ENCODE measurements at regions not wholly inside any gene's neighbourhood (a gene's known extent, or its start where the extent isn't known, plus 50 kb on each side); places are given as distances from the start of the nearest gene placed in this dataset.

DNA sequence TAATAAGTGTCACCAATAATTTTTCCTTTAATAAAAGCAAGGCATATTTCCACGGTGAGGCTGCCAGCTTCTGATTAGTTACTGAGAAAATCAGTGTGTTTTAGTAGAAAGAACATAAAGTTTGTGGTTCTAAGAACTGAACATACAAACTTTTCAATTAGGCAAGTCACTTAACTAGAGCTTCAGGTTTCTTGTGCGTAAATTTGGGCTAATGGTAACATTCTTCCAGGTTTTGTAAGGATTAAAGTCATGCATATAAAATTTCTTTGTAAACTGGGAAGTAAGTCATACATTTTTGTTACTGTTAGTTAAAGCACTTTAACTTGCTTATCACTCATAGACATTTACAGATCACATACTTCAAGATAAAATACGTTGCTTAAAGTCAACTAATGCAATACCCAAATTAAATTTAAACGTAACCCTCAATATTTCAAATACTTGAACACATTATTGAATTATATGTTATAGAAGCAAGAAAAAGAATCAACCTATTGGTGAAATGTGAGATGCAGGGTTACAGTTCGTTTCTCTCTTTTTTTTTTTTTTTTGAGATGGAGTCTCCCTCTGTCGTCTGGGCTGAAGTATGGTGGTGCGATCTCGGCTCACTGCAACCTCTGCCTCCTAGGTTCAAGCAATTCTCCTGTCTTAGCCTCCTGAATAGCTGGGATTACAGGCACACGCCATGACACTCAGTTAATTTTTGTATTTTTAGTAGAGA, 327.3 kb upstream of the NOX3 start:
- peak; percentile 80 for ATAC-seq
- TF ChIP-seq ZNF565 (CRISPR knock-in tag; conservative IDR thresholded peaks at IDR 0.05; ENCODE audit: low read depth), result no peak
- peak; percentile 30; the same call in 1 of the 2 replicates for TF ChIP-seq ZC3H10 (CRISPR knock-in tag; IDR thresholded peaks at IDR 0.05)
- TF ChIP-seq ZNF8 (CRISPR knock-in tag; IDR thresholded peaks at IDR 0.05), result no peak
- TF ChIP-seq, protein P1, sequence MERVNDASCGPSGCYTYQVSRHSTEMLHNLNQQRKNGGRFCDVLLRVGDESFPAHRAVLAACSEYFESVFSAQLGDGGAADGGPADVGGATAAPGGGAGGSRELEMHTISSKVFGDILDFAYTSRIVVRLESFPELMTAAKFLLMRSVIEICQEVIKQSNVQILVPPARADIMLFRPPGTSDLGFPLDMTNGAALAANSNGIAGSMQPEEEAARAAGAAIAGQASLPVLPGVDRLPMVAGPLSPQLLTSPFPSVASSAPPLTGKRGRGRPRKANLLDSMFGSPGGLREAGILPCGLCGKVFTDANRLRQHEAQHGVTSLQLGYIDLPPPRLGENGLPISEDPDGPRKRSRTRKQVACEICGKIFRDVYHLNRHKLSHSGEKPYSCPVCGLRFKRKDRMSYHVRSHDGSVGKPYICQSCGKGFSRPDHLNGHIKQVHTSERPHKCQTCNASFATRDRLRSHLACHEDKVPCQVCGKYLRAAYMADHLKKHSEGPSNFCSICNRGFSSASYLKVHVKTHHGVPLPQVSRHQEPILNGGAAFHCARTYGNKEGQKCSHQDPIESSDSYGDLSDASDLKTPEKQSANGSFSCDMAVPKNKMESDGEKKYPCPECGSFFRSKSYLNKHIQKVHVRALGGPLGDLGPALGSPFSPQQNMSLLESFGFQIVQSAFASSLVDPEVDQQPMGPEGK (CRISPR knock-in tag; IDR thresholded peaks at IDR 0.05; ENCODE audit: borderline replicate concordance), result peak; percentile 40; the same call in 1 of the 2 replicates
- TF ChIP-seq ZFP3 (CRISPR knock-in tag; IDR thresholded peaks at IDR 0.05), result no peak
- TF ChIP-seq ARNTL (CRISPR knock-in tag; IDR thresholded peaks at IDR 0.05; ENCODE audit: borderline replicate concordance, low read depth), result no peak
- no peak for TF ChIP-seq PPARA (CRISPR knock-in tag; IDR thresholded peaks at IDR 0.05; ENCODE audit: borderline replicate concordance)
- no peak for TF ChIP-seq OSR1 (CRISPR knock-in tag; IDR thresholded peaks at IDR 0.05)
- no peak for TF ChIP-seq ZNF70 (CRISPR knock-in tag; IDR thresholded peaks at IDR 0.05)
- TF ChIP-seq GLIS3 (CRISPR knock-in tag; IDR thresholded peaks at IDR 0.05), result no peak
- TF ChIP-seq, protein P2, sequence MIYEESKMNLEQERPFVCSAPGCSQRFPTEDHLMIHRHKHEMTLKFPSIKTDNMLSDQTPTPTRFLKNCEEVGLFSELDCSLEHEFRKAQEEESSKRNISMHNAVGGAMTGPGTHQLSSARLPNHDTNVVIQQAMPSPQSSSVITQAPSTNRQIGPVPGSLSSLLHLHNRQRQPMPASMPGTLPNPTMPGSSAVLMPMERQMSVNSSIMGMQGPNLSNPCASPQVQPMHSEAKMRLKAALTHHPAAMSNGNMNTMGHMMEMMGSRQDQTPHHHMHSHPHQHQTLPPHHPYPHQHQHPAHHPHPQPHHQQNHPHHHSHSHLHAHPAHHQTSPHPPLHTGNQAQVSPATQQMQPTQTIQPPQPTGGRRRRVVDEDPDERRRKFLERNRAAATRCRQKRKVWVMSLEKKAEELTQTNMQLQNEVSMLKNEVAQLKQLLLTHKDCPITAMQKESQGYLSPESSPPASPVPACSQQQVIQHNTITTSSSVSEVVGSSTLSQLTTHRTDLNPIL (CRISPR knock-in tag; IDR thresholded peaks at IDR 0.05; ENCODE audit: low read depth), result peak; percentile 81
- no peak for TF ChIP-seq BACH2 (CRISPR knock-in tag; IDR thresholded peaks at IDR 0.05; ENCODE audit: borderline replicate concordance)
- peak; percentile 42; the same call in 1 of the 2 replicates for TF ChIP-seq TOX (CRISPR knock-in tag; IDR thresholded peaks at IDR 0.05; ENCODE audit: borderline replicate concordance)
- TF ChIP-seq, protein P3, sequence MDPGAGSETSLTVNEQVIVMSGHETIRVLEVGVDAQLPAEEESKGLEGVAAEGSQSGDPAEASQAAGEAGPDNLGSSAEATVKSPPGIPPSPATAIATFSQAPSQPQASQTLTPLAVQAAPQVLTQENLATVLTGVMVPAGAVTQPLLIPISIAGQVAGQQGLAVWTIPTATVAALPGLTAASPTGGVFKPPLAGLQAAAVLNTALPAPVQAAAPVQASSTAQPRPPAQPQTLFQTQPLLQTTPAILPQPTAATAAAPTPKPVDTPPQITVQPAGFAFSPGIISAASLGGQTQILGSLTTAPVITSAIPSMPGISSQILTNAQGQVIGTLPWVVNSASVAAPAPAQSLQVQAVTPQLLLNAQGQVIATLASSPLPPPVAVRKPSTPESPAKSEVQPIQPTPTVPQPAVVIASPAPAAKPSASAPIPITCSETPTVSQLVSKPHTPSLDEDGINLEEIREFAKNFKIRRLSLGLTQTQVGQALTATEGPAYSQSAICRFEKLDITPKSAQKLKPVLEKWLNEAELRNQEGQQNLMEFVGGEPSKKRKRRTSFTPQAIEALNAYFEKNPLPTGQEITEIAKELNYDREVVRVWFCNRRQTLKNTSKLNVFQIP (CRISPR knock-in tag; IDR thresholded peaks at IDR 0.05; ENCODE audit: borderline replicate concordance, low read depth), result peak; percentile 81; the same call in 1 of the 2 replicates
- 0 out of 2 replicates have a peak, but pooled peaks have one; percentile 77 for TF ChIP-seq ESRRG (CRISPR knock-in tag; IDR thresholded peaks at IDR 0.05)
- TF ChIP-seq, protein P4, sequence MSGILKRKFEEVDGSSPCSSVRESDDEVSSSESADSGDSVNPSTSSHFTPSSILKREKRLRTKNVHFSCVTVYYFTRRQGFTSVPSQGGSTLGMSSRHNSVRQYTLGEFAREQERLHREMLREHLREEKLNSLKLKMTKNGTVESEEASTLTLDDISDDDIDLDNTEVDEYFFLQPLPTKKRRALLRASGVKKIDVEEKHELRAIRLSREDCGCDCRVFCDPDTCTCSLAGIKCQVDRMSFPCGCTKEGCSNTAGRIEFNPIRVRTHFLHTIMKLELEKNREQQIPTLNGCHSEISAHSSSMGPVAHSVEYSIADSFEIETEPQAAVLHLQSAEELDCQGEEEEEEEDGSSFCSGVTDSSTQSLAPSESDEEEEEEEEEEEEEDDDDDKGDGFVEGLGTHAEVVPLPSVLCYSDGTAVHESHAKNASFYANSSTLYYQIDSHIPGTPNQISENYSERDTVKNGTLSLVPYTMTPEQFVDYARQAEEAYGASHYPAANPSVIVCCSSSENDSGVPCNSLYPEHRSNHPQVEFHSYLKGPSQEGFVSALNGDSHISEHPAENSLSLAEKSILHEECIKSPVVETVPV (CRISPR knock-in tag; IDR thresholded peaks at IDR 0.05), result peak; percentile 84
- peak; percentile 99 for TF ChIP-seq ISL1 (CRISPR knock-in tag; IDR thresholded peaks at IDR 0.05)
- 0 out of 2 replicates have a peak, but pooled peaks have one; percentile 21 for TF ChIP-seq CSDC2 (CRISPR knock-in tag; IDR thresholded peaks at IDR 0.05)
- TF ChIP-seq, protein P5, sequence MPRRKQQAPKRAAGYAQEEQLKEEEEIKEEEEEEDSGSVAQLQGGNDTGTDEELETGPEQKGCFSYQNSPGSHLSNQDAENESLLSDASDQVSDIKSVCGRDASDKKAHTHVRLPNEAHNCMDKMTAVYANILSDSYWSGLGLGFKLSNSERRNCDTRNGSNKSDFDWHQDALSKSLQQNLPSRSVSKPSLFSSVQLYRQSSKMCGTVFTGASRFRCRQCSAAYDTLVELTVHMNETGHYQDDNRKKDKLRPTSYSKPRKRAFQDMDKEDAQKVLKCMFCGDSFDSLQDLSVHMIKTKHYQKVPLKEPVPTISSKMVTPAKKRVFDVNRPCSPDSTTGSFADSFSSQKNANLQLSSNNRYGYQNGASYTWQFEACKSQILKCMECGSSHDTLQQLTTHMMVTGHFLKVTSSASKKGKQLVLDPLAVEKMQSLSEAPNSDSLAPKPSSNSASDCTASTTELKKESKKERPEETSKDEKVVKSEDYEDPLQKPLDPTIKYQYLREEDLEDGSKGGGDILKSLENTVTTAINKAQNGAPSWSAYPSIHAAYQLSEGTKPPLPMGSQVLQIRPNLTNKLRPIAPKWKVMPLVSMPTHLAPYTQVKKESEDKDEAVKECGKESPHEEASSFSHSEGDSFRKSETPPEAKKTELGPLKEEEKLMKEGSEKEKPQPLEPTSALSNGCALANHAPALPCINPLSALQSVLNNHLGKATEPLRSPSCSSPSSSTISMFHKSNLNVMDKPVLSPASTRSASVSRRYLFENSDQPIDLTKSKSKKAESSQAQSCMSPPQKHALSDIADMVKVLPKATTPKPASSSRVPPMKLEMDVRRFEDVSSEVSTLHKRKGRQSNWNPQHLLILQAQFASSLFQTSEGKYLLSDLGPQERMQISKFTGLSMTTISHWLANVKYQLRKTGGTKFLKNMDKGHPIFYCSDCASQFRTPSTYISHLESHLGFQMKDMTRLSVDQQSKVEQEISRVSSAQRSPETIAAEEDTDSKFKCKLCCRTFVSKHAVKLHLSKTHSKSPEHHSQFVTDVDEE (CRISPR knock-in tag; IDR thresholded peaks at IDR 0.05), result no peak
- TF ChIP-seq TCF4 (CRISPR knock-in tag; IDR thresholded peaks at IDR 0.05; ENCODE audit: borderline replicate concordance), result 0 out of 2 replicates have a peak, but pooled peaks have one; percentile 30
- TF ChIP-seq RARB (CRISPR knock-in tag; IDR thresholded peaks at IDR 0.05), result no peak; the same call in 1 of the 2 replicates
- TF ChIP-seq SNAI2 (CRISPR knock-in tag; IDR thresholded peaks at IDR 0.05), result no peak
- TF ChIP-seq ZFP30 (CRISPR knock-in tag; IDR thresholded peaks at IDR 0.05), result no peak

DNA sequence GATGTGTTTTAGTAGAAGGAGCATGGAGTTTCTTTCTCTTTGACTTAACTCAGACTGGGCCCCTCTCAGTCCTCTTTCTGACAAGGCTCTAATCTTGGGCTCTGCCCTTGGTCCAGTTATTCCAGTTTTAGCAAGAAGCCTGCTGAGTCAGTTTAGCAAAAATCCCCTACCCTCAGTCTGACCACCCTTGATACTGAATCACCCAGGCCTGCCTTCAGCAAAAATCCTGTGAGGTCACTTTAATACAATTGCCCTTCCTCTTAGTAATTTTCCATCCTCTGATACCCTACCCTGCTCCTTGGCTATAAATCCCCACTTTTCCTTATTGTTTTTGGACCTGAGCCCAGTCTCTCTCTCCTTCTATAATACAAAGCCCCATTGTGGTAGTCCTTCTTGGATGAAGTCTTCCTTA, 326.7 kb upstream of the NOX3 start:
- ATAC-seq, result peak; percentile 89
- no peak for TF ChIP-seq ZFP30 (CRISPR knock-in tag; IDR thresholded peaks at IDR 0.05)
- no peak for TF ChIP-seq ZC3H10 (CRISPR knock-in tag; IDR thresholded peaks at IDR 0.05)
- no peak for TF ChIP-seq RARB (CRISPR knock-in tag; IDR thresholded peaks at IDR 0.05)
- TF ChIP-seq TOX (CRISPR knock-in tag; IDR thresholded peaks at IDR 0.05; ENCODE audit: borderline replicate concordance), result no peak
- no peak for TF ChIP-seq ISL1 (CRISPR knock-in tag; IDR thresholded peaks at IDR 0.05)
- no peak for TF ChIP-seq PPARA (CRISPR knock-in tag; IDR thresholded peaks at IDR 0.05; ENCODE audit: borderline replicate concordance)
- no peak for TF ChIP-seq ZNF565 (CRISPR knock-in tag; conservative IDR thresholded peaks at IDR 0.05; ENCODE audit: low read depth)
- TF ChIP-seq BACH2 (CRISPR knock-in tag; IDR thresholded peaks at IDR 0.05; ENCODE audit: borderline replicate concordance), result no peak
- TF ChIP-seq, protein P1 (CRISPR knock-in tag; IDR thresholded peaks at IDR 0.05; ENCODE audit: borderline replicate concordance), result peak; percentile 19; the same call in 1 of the 2 replicates
- TF ChIP-seq OSR1 (CRISPR knock-in tag; IDR thresholded peaks at IDR 0.05), result no peak
- TF ChIP-seq TCF4 (CRISPR knock-in tag; IDR thresholded peaks at IDR 0.05; ENCODE audit: borderline replicate concordance), result no peak
- TF ChIP-seq, protein P4 (CRISPR knock-in tag; IDR thresholded peaks at IDR 0.05), result no peak
- 0 out of 2 replicates have a peak, but pooled peaks have one; percentile 24 for TF ChIP-seq SNAI2 (CRISPR knock-in tag; IDR thresholded peaks at IDR 0.05)
- no peak for TF ChIP-seq ZFP3 (CRISPR knock-in tag; IDR thresholded peaks at IDR 0.05)
- TF ChIP-seq ARNTL (CRISPR knock-in tag; IDR thresholded peaks at IDR 0.05; ENCODE audit: borderline replicate concordance, low read depth), result no peak
- TF ChIP-seq CSDC2 (CRISPR knock-in tag; IDR thresholded peaks at IDR 0.05), result 0 out of 2 replicates have a peak, but pooled peaks have one; percentile 35
- TF ChIP-seq ZNF8 (CRISPR knock-in tag; IDR thresholded peaks at IDR 0.05), result no peak
